GM19023 (cell line): ENCODE measurements at regions not wholly inside any gene's neighbourhood (a gene's known extent, or its start where the extent isn't known, plus 50 kb on each side); places are given as distances from the start of the nearest gene placed in this dataset.

Source experiments
- ATAC-seq: cut with Tn5 transposase; IDR thresholded peaks from one replicate; pipeline ENCODE4 v1.9.1; 2021; ENCODE audit warnings: mild to moderate bottlenecking, moderate library complexity; ENCODE audit not compliant: unreplicated experiment

GRCh38 chr17:33809748-33810147, 445.3 kb upstream of the CCL2 start:
- ATAC-seq, result no peak

DNA sequence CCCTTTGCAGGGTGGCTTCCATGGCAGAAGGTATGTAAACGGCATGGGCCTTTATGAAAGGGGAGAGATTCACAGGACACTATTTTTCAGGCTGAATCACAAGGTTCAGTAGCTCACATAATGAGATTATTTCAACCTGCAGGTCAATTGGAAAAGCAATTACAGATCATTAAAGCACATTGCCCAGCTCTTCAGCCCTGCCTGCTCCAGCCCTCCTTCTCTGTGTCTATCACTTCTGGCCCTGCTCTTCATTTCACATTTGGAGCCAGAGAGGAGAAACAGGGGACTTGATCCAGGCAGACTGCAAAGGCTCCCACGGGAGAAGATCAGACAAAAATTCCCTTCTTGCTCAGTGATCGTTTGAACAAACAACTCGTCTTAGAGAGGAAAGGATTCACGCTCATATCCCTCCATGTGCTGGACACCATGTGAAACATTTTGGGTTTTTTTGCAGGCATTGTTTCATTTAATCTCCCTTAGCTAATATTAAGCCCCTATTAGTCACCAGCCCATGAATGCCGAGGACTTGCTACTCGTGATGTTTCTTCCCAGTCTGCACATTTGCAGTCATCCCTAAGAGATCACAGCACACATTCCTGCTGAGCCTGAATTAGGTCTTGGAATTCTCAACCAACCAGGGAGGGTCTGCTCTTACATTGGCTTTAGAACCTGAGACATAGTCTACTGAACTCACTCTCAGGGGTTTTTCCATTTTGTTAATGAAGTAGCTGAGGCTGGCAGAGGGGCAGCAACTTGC, 443.9 kb upstream of the CCL2 start:
- ATAC-seq, result no peak

DNA sequence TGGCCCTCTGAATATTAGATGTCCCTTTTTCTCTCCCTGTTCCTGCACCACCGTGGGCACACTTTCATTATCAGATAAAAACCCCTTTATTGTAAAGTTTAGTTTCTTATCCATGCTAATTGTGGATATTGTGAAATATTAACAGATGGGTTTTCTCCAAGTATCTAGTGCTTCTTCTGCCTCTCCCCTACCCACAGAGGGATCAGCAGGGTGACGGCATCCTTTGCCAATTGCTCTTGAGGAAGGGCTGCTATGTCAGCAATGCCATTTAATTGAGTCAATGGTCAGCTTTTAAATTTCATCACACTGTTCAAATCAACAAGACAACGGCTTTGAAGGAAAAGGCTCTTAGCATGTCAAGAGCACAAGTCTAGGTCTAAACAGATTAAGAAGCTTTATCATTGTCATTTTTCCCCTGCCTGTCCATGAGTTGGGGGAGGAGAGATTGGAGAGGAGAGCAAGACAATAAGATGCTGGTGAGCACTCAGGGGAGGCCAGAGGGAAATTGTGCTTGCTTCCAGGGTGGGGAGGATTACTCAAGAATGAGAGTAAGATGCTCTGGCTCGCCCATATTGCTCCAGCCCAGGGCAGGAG, 443.0 kb upstream of the CCL2 start:
- no peak for ATAC-seq

DNA sequence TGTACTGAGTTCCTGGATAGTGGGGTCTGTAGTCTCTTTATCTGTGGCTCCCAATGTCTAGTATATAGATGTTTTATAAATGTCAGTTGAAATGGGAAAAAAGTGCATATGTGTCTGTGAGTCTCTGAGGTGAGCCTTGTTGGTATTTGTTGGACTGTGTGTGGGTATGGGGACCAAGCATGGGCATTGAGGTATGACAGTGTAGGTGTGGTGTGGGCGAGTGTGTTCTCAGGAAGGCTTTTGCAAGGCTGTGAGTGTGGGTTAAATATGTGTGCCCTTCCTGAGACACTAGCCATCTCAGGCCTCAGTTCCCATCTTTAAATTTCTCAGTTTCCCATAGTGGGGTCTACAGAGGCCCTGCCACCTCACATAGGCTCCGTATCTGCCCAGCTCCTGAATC, 440.2 kb upstream of the CCL2 start:
- no peak for ATAC-seq

GRCh38 chr17:33816036-33816435, 439.0 kb upstream of the CCL2 start:
- no peak for ATAC-seq

GRCh38 chr17:33816842-33817617, 438.1 kb upstream of the CCL2 start:
- no peak for ATAC-seq

DNA sequence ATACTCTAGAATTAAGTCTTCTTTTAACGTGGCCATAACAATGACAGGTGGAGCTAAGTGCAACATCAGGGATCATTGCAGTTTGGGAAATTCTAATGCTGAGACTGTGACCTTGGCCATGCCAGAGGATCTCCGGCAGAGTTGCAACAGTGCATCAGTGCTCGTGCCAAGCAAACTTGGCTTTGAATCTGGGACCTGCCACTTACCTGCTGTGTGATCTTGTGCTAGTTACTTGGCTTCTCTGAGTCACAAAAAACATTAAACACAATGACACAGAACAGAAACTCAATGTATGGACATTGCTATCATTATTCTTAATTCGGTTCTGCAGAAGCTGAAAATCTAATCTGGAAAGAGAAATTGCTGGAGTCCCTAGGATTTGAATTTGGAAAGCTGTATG, 435.5 kb upstream of the CCL2 start:
- no peak for ATAC-seq

- no peak for ATAC-seq
These were observed 422.8 kb upstream of the CCL2 start for GRCh38 chr17:33832262-33832661.

DNA sequence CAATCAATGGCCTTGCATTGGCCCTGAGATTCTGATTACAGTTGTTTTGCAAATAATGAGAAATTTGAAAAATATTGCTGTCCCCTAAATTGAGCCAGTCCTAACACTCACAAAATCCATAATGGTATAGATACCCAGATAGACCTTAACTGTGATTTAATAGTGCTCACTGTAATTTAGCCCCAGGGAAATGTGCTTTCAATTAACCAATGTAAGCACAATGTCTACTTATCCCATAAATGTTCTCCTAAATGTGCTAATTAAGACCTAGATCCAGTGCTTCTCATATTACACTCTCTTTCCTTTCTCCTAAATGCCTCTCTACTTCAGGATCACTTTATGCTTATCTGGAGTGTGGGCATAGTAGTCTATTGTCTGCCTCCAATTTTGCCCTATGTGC, 417.8 kb upstream of the CCL2 start:
- no peak for ATAC-seq

GRCh38 chr17:33838281-33838680, 416.8 kb upstream of the CCL2 start:
- no peak for ATAC-seq

DNA sequence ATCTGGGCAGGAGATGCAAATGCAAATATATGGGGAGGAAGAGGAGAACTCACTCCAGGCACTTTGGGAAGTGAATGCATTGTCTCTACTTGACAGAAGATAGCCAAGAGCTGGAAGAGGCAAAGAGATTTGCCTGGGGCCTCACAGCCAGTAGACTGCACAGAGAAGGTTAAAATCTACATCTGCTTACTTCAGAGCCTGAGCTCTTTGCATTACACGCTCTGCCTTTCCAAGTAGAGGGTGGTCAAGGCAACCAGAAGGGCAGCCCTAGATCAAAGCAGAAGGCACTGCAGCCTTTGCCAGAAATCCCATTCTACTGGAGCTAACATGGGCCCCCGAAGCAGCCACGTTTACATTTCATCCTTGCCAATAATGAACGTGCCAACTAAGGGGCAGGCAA, 407.2 kb upstream of the CCL2 start:
- no peak for ATAC-seq

DNA sequence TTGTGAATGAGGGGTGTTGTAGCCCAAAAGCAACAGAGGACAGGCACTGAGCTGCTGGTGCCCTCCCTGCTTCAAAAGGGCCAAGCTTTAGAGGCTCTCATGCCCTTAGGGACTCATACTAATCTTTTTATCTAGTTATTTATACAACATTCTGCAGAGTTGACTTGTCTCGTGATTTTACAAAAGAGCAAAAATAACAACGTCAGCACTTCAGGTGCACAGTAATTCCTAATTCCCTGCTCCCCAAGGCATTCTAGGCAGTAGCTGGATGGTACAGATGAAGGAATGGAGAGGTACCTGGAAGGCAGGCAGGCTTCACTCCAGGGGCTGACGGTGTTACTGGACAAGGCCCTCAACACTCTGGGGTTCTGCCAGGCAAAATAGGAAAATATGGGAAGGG, 406.7 kb upstream of the CCL2 start:
- ATAC-seq, result no peak

DNA sequence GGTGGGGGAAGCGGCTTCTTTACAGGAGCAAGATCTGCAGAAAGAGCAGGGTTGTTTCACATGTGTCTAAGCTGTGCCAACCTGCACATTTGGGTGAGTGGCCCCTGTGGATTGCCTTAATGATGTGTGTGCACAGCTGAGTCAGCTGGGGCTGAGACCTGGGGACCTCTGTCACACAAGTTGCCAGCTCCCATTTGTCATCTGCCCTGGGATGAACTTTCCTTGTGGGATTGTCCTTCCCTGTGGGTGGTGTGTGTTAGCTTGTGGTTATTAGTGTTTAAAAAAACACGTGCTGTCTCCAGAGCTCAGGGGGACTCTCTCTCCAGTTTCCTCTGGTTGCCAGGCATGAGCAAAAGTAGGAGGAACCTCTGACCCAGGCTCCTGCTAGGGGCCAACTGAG, 400.5 kb upstream of the CCL2 start:
- no peak for ATAC-seq

DNA sequence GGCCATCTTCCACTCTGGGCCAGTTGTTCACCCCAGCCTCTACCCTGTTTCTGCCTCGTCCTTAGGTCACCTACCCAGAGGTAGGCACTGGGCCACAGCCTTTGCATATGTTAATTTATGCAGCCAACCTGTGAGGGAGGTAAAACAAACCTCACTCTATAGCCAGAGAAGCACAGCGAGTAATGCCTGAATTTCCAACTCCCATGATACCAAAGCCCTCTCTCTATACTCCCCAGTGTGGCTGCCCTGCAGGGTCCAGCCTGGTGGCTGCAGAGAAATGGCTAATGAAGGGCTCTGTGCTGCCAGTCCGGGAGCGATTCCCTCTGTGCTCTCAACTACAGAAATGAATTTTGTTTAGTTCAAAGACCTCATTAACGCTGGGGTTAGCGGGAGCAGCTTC, 397.0 kb upstream of the CCL2 start:
- ATAC-seq, result no peak

DNA sequence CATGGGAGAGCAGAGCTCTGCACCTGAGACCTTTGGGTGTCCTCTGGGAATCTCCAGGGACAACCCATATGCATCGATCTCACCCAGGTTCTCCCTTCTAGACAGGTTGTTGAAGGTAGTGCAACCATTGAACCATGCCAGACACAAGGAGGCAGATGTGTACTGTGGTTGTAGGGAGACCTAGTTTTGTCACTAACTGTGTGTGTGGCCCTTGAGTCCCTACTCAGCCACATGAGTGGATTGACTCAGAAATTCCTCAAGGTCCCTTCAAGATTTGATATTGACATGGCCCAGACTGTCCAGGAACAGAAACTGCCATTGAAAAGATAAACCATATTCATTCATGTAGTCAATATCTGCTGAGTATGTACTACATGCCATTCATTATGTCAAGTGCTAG, 396.4 kb upstream of the CCL2 start:
- ATAC-seq, result no peak

DNA sequence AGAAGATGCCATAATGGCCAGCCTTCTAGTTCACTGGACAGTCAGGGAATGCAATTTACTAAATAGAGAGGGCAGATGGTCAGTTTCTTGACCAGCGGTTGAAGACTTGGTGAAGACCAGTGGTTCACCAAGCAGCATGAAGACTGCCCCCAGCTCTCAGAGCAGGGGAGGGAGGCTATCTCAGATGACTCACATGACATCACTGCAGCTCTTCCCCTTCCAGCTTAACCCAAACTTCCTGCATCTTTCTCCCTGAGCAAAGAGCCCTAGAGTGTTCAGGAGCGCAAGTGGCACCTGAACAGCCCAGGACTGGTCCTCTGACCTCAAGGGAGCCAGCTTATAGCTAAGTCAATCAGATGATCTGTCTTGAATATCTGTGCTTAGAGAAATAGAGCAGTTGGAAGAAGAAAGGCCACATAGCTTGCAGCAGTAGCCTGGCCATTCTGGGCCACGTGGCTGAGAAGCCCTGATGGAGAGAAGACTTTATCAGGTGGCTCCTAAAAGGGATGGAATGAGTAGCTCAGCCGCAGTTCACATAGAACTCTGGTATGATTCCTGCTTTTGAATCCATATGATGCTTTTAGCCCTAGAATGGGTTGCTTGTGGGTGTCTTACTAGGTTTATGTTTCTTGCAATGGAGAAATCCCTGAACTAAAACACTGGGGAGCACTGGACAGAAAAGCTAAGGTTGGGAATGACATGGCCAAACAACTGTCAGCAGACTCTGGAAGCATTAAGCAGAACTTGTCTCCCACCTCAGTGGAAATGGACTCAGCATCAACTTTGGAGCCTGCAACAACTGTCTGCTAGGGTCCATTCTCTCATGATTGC, 392.1 kb upstream of the CCL2 start:
- ATAC-seq, result no peak

DNA sequence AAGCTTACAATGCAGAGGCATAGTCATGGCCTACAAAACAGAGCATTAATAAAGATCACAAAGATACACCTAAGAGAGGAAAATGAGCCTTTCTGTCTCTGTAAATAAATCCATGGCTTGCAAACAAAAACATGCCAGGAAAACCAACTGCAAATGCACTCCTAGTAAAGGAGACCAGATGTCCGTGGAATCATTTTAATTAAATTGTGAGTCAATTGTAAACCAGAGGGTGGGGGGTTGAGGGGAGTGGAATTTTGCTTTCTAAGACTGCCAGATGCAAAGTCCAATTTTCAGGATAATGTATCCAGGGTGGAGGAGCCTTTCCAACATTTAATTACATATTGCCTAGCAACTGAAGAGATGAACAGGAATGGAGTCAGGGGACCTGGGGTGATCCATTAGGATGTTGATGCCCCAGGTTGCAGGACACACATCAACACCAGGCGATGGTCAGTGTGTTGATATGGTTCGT, 390.3 kb upstream of the CCL2 start:
- ATAC-seq, result no peak

DNA sequence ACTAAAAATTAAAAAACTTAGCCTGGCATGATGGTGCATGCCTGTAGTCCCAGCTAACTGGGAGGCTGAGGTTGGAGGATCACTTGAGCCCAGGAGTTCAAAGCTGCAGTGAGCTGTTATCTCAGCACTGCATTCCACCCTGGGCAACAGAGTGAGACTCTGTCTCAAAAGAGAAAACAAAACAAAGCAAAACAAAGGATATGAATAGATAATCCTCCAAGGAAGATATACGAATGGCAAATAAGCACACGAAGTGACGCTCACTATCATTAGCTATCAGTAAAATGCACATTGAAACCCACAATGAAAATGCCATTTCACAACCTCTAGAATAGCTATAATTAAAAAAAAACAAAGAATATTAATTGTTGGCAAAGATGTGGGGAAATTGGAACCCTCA, 386.2 kb upstream of the CCL2 start:
- ATAC-seq, result no peak

DNA sequence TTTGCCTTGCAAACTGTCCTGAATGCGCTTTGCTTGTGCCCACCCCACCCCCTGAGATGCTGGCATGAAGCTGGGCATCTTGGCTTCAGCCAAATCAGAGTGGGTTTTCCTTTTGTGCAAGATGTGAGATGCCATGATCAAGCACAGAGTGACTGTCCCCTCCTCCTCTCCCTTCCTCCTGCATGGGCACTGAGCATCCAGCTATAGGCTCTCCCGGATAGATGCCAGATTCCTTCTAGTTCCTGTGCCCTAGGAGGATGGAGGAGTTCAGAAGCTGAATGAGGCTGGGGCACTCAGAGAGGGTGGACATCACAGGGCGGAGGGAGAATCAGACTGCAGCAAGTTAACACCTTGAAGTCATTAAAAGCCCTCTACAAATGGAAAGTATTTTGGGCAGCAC, 384.1 kb upstream of the CCL2 start:
- ATAC-seq, result no peak

GRCh38 chr17:33871720-33872540, 383.2 kb upstream of the CCL2 start:
- no peak for ATAC-seq
